IPS-18c (cell line): ENCODE measurements at regions not wholly inside any gene's neighbourhood (a gene's known extent, or its start where the extent isn't known, plus 50 kb on each side); places are given as distances from the start of the nearest gene placed in this dataset.

Experiments
- H3K4me3 ChIP-seq: 2 replicates; pipeline ENCODE4 v1.7.0; 2013; ENCODE audit warnings: low read depth, mild to moderate bottlenecking, low read length, moderate library complexity; ENCODE audit not compliant: insufficient read depth
- H3K9me3 ChIP-seq: one replicate; pipeline ENCODE4 v1.6.1; 2013; ENCODE audit warnings: mild to moderate bottlenecking, low read length, moderate library complexity; ENCODE audit not compliant: control insufficient read depth, insufficient read depth

DNA sequence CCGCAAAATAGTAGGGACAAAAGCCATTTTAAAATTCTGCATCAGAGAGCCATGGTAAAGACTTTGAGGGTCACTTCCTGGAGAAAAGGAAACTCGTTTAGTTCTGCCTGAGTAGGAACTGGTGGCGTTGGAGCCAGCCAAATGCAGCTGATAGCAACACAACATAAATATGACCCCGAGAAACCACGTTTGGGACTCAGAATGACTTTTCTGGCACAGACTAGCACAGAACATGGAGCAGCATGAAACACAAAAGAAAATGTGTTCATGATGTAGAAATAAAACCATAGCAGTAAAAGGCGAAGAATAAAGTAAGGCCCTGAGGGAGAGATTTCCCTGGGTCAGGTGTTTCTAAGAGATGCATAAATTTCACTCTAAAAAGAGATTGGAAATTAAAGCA lies 149.2 kb upstream of the KLHL29 start:
- no peak overlapping the region for H3K4me3 ChIP-seq
- no peaks in the 10 kb centered on the region for H3K9me3 ChIP-seq

DNA sequence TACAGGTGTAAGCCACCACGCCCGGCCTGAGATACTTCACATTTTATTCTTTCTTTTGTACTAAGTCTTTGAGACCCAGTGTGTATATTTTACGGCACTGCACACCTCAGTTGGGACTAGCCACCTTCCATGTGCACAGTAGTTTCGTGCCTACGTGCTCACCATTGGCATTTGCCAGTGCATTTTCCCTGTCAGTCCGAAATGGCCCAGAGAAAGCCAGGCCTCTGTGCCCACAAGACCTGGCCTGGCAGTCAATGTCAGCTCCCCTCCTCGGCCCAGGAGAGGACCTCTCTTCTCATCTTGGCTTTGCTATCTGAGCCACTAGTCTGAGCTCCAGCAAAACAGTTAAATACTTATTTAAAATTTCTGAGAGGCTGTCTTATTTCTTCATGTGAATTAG lies 147.8 kb upstream of the KLHL29 start:
- H3K4me3 ChIP-seq, result no peak overlapping the region
- no peaks in the 10 kb centered on the region for H3K9me3 ChIP-seq

GRCh38 chr2:23238011-23238657 lies 146.8 kb upstream of the KLHL29 start:
- Histone ChIP-seq H3K4me3 (no peak overlapping the region), H3K9me3 (no peaks in the 10 kb centered on the region)

GRCh38 chr2:23239374-23239773 lies 145.6 kb upstream of the KLHL29 start:
- Histone ChIP-seq H3K9me3 (no peaks in the 10 kb centered on the region), H3K4me3 (no peak overlapping the region)

- no peak overlapping the region for H3K4me3 ChIP-seq
Observed at GRCh38 chr2:23241121-23241520, 143.9 kb upstream of the KLHL29 start.

GRCh38 chr2:23241611-23242245 lies 143.3 kb upstream of the KLHL29 start:
- Histone ChIP-seq H3K4me3 (no peak overlapping the region), H3K9me3 (no peaks in the 10 kb centered on the region)

More at GRCh38 chr2:23241121-23241520, 143.9 kb upstream of the KLHL29 start:
- no peaks in the 10 kb centered on the region for H3K9me3 ChIP-seq

DNA sequence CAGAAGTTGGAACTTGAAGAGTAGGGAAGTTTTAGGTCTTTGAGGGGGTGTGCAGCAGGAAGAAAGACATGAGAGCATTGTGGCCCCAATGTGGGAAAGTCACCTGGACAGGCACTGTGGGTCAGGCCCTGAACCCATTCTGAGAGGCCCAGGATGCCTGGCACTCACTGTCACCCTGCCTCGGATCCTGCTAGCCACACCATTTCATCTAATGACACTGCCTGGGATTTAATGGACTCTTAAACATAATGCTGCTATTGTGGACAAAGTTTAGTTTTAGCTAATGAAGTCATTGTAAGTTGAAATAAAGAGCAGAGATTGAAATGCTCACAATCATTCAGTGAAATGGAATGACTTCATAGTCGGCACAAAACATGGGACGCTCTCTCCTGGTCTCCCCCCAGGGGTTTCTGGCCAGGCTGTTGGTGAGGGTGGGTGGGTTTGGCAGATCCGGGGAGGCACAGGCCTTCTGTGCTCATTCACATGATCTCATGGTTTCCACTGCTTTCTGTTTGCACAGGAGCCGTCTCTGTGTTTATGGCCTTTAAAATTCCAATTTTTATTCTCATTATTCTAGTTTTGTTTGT lies 141.8 kb upstream of the KLHL29 start:
- no peaks in the 10 kb centered on the region for H3K9me3 ChIP-seq
- H3K4me3 ChIP-seq, result no peak overlapping the region

GRCh38 chr2:23244617-23245016 lies 140.4 kb upstream of the KLHL29 start:
- H3K9me3 ChIP-seq, result no peaks in the 10 kb centered on the region
- H3K4me3 ChIP-seq, result no peak overlapping the region

DNA sequence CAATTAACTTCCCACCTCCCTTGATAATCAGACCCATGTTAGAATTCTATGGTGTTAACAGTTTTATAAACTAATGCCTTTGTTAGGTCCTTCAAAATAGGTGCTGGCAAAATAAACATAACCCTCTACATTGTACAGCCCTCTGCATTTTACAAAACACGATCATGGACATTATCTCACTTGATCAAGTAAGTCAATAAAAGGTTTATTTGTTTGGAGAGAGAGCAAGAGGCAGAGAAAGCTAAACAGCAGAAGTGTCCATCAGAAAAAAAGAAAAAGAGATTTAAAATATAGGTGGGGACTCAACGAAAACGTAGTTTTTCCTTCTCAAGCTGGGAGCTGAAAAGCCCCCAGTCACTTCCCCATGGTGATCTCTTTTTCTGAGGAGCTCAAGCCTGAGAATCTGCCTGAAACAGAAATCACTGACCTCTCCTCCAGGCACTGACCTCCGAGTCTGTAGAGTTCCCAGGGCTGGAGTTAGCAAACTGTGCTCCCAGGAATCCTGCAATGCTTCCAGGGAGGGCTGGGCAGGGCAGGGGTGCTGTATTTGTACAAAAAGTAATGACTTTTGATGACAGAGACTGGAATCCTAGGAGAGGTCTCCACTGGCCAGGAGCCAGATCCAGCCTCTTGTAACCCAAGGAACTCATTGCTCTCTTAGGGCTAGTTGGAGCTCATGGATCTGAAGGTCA lies 137.8 kb upstream of the KLHL29 start:
- Histone ChIP-seq H3K4me3 (no peak overlapping the region), H3K9me3 (no peaks in the 10 kb centered on the region)

- no peaks in the 10 kb centered on the region for H3K9me3 ChIP-seq
- no peak overlapping the region for H3K4me3 ChIP-seq
Observed at GRCh38 chr2:23248667-23249066, 136.3 kb upstream of the KLHL29 start.

- no peak overlapping the region for H3K4me3 ChIP-seq
- H3K9me3 ChIP-seq, result no peaks in the 10 kb centered on the region
Observed at GRCh38 chr2:23249348-23249747, 135.6 kb upstream of the KLHL29 start.

GRCh38 chr2:23250371-23250770 lies 134.6 kb upstream of the KLHL29 start:
- H3K4me3 ChIP-seq, result no peak overlapping the region
- H3K9me3 ChIP-seq, result no peaks in the 10 kb centered on the region

DNA sequence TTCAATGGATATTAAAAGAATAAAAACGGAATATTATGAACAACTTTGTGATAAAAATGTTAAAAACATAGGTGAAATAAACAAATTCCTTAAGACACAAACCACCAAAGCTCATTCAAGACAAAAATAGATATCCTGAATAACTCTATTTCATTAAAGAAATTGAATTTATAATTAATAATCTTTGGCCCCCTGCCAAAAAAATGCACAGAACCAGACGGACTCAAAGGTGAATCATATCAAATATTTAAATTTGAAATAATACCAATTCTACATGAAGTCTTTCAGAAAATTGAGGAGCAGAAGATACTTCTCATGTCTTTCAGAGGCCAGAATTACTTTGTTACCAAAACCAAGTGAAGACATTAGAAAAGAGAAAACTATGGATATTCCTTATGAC lies 128.3 kb upstream of the KLHL29 start:
- no peaks in the 10 kb centered on the region for H3K9me3 ChIP-seq
- no peak overlapping the region for H3K4me3 ChIP-seq

DNA sequence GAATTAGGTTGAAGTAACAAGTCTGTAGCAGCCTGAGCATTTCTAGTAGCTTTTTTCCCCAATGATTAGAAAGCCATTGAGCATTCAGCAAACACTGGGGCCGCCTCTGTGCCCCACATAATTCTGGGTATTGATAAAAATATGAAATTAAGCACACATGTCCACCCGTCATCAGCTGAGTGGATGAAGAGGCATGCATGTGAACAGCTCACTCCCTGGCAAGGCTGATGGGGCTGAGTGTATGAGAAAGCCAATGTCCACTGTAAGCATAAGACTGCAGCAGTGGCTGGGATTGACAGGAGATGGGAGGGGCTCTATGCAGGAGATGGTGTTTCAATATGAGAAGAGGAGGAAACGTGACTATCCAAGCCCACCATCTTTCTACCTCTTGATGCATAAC lies 124.4 kb upstream of the KLHL29 start:
- Histone ChIP-seq H3K4me3 (no peak overlapping the region), H3K9me3 (no peaks in the 10 kb centered on the region)

GRCh38 chr2:23268467-23269263 lies 116.3 kb upstream of the KLHL29 start:
- no peak overlapping the region for H3K4me3 ChIP-seq
- H3K9me3 ChIP-seq, result peaks cover 2% of the 10 kb centered on the region

DNA sequence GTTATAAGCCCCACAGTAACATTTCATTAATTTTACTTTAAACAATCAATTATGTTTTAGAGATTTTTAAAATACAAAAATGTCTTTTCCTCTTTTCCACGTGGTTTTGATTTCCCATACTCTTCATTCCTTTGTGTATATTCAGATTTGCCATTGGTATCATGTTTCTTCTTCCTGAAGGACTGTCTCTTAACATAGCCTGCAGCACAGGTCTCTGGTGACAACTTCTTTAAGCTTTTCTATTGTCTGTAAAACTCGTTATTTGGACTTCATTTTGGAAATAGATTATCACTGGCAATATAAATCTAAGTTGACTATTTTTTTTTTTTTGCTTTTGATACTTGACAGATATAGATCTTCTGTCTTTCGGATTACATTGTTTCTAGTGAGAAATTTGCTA lies 115.2 kb upstream of the KLHL29 start:
- no peak overlapping the region for H3K4me3 ChIP-seq
- peaks cover 2% of the 10 kb centered on the region for H3K9me3 ChIP-seq

DNA sequence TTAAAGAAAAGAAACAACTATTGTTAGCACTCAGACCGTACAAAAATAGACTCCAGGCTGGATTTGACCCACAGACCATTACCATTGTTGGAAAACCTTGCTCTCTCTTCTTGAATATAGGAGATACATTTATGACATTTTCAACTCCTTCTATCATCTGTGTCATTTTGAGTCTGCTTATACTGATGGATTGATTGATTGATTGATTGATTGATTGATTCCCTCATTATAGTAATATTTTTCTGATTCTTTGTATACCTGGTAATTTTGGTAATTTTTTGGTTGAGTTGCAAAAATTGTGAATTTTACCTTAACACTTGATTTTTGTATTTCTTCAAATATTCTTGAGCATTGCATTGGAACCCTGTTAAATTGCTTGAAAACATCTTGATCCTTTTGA lies 114.2 kb upstream of the KLHL29 start:
- Histone ChIP-seq H3K4me3 (no peak overlapping the region), H3K9me3 (peaks cover 2% of the 10 kb centered on the region)
